Fibroblast of lung (primary cell): ENCODE measurements at regions not wholly inside any gene's neighbourhood (a gene's known extent, or its start where the extent isn't known, plus 50 kb on each side); places are given as distances from the start of the nearest gene placed in this dataset.
A peak's percentile ranks its signal among the peaks of the same experiment; 100 is the strongest.

Experiments
- DNase-seq, 2 donors: peaks; one replicate each; pipeline versions ENCODE4 v3.0.0 to v3.0.0-alpha.2; 2010; ENCODE audit warnings: low read depth in 2 of 2
- H2AFZ ChIP-seq: 2 replicates; pipeline ENCODE4 v1.5.1; 2012; ENCODE audit warnings: low read length, control low read depth, inconsistent platforms
- H3K27ac ChIP-seq: 2 replicates; pipeline ENCODE4 v1.5.1; 2011; ENCODE audit warnings: low read length, control low read depth; ENCODE audit not compliant: insufficient read depth
- H3K27me3 ChIP-seq: 2 replicates; pipeline ENCODE4 v1.5.1; 2011; ENCODE audit warnings: mild to moderate bottlenecking, low read length; ENCODE audit not compliant: control insufficient read depth, insufficient read depth
- H3K36me3 ChIP-seq: 2 replicates; pipeline ENCODE4 v1.5.1; 2011; ENCODE audit warnings: low read length; ENCODE audit not compliant: control insufficient read depth, insufficient read depth
- H3K4me1 ChIP-seq: 2 replicates; pipeline ENCODE4 v1.5.1; 2011; ENCODE audit warnings: low read length; ENCODE audit not compliant: control insufficient read depth, insufficient read depth; ENCODE audit errors: extremely low read depth
- H3K4me2 ChIP-seq: 2 replicates; pipeline ENCODE4 v1.5.1; 2011; ENCODE audit warnings: low read length, control low read depth; ENCODE audit not compliant: insufficient read depth; ENCODE audit errors: extremely low read depth
- H3K4me3 ChIP-seq, 4 experiments: fragments of 200-600 bp in 1 of 4; sonication (generic) in 1 of 4; replicated peaks in 1 of 4; 2 replicates each; pipeline ENCODE4 v1.5.1; 2011 to 2016; ENCODE audit warnings: low read length in 4 of 4, low read depth in 3 of 4, mild to moderate bottlenecking in 3 of 4, control low read depth in 2 of 4, inconsistent platforms in 1 of 4, mixed read lengths in 1 of 4; ENCODE audit not compliant: insufficient read depth in 1 of 4; ENCODE audit errors: control extremely low read depth in 1 of 4
- H3K79me2 ChIP-seq: 2 replicates; pipeline ENCODE4 v1.5.1; 2012; ENCODE audit warnings: mild to moderate bottlenecking, low read length, inconsistent platforms; ENCODE audit not compliant: control insufficient read depth, insufficient read depth
- H3K9ac ChIP-seq: 2 replicates; pipeline ENCODE4 v1.5.1; 2011; ENCODE audit warnings: mild to moderate bottlenecking, low read length, control low read depth; ENCODE audit not compliant: insufficient read depth
- H3K9me3 ChIP-seq: 2 replicates; pipeline ENCODE4 v1.5.1; 2012; ENCODE audit warnings: low read depth, low read length; ENCODE audit not compliant: control insufficient read depth, insufficient read depth
- H4K20me1 ChIP-seq: 2 replicates; pipeline ENCODE4 v1.5.1; 2011; ENCODE audit warnings: low read length; ENCODE audit not compliant: control insufficient read depth, insufficient read depth; ENCODE audit errors: extremely low read depth
- EZH2 ChIP-seq: IDR thresholded peaks from 2 replicates; pipeline ENCODE4 v1.5.1; 2012; ENCODE audit warnings: low read length, control low read depth, mild to moderate bottlenecking; ENCODE audit errors: missing control alignments
- TF ChIP-seq, protein P1 (sequence below), 2 donors: IDR thresholded peaks in 1 of 2; conservative IDR thresholded peaks in 1 of 2; 1 replicate in 1 of 2; 2 replicates in 1 of 2; pipeline ENCODE4 v1.5.1; 2011 to 2012; ENCODE audit warnings: low read length in 2 of 2, control low read depth in 1 of 2, inconsistent platforms in 1 of 2, low read depth in 1 of 2, mild to moderate bottlenecking in 1 of 2

GRCh38 chr2:150705357-150705756 is 217.9 kb upstream of the RND3 start:
- Histone ChIP-seq H3K27me3 (no peaks in the 10 kb centered on the region), H3K36me3 (no peaks in the 10 kb centered on the region), H3K79me2 (no peaks in the 10 kb centered on the region), H4K20me1 (no peaks in the 10 kb centered on the region), H3K4me3 (no peak overlapping the region), H3K9ac (no peak overlapping the region), H3K4me1 (no peaks in the 10 kb centered on the region), H2AFZ (no peak overlapping the region), H3K9me3 (no peaks in the 10 kb centered on the region), H3K27ac (no peak overlapping the region), H3K4me2 (peak overlapping the region; percentile 37)
- TF ChIP-seq, protein P1, sequence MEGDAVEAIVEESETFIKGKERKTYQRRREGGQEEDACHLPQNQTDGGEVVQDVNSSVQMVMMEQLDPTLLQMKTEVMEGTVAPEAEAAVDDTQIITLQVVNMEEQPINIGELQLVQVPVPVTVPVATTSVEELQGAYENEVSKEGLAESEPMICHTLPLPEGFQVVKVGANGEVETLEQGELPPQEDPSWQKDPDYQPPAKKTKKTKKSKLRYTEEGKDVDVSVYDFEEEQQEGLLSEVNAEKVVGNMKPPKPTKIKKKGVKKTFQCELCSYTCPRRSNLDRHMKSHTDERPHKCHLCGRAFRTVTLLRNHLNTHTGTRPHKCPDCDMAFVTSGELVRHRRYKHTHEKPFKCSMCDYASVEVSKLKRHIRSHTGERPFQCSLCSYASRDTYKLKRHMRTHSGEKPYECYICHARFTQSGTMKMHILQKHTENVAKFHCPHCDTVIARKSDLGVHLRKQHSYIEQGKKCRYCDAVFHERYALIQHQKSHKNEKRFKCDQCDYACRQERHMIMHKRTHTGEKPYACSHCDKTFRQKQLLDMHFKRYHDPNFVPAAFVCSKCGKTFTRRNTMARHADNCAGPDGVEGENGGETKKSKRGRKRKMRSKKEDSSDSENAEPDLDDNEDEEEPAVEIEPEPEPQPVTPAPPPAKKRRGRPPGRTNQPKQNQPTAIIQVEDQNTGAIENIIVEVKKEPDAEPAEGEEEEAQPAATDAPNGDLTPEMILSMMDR (conservative IDR thresholded peaks at IDR 0.05 in 1 of 2, IDR thresholded peaks at IDR 0.05 in 1 of 2; ENCODE audit: low read depth in 1 of 2, low read length in 2 of 2) = no peak
- no peak for TF ChIP-seq EZH2
- DNase-seq = peak in 1 of 2 donors; percentile 76

DNA sequence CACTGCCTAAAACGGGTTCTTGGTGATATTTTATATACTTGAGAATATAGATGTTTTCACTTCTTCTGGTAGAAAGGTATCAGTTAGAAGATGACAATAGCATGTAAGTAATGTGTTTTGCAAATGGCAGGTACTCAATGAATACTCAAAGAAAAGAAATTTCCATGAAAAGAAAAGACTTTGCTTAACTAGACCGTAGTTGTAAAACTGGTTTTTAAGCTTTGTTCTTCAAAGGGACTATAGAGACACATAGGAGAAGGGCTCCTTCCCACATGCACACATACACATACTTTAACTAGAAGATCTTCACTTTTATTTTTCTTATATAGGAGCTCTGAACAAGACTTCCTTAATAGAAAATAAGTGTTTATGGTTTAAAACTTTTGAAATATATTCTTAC is 215.3 kb upstream of the RND3 start:
- H3K27ac ChIP-seq = no peak overlapping the region
- TF ChIP-seq, protein P1 (conservative IDR thresholded peaks at IDR 0.05 in 1 of 2, IDR thresholded peaks at IDR 0.05 in 1 of 2; ENCODE audit: low read depth in 1 of 2, low read length in 2 of 2) = no peak
- no peak for TF ChIP-seq EZH2
- no peak for DNase-seq
- H3K4me1 ChIP-seq = peaks cover 2% of the 10 kb centered on the region
- no peak overlapping the region for H3K4me3 ChIP-seq
- no peaks in the 10 kb centered on the region for H3K9me3 ChIP-seq
- H3K9ac ChIP-seq = no peak overlapping the region
- no peaks in the 10 kb centered on the region for H3K36me3 ChIP-seq
- H3K79me2 ChIP-seq = no peaks in the 10 kb centered on the region
- no peak overlapping the region for H2AFZ ChIP-seq
- H4K20me1 ChIP-seq = no peaks in the 10 kb centered on the region
- H3K4me2 ChIP-seq = no peak overlapping the region
- H3K27me3 ChIP-seq = no peaks in the 10 kb centered on the region

DNA sequence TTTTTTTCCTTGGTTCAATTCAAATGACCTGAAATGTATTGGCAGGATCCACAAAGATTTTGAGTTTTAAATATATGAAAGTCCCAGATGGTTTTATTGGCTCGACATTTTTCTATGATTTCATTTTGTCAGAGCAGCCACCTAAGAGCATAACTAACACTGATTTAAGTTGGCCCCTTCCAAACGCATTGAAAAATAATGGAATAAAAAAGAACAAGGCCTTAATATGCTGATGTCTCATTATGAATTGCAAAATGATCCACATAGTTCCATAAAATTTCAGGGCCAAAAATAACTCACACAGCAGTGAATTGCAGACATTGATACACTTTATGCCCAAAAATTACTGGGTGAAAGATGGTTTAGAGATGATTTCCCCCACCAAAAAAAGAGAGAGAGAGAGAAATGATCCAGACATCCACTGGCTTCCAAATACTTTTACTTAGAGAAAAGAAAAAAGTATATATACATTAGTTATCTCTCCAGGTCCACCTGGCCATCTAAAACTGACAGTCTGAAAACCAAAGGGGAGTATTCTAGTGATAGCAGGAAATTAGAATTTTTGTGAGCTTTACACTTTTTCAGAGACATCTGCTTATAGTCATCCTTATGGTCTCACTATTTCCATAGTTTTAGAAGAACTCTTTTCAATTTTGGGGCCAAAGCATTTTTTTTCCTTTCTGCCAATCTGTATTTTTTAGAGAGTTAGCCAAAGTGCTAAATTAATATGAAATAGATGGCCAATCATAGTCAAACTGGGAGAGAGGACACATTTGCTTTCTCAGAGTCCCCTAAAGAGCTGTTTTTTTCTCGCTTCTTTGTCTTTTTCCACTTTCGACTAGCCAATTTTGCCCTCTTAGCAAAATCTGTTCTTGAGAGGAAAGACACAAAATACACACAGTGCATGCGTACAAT is 213.5 kb upstream of the RND3 start:
- TF ChIP-seq, protein P1 (conservative IDR thresholded peaks at IDR 0.05 in 1 of 2, IDR thresholded peaks at IDR 0.05 in 1 of 2; ENCODE audit: low read depth in 1 of 2, low read length in 2 of 2) = no peak
- TF ChIP-seq EZH2 = no peak
- no peak for DNase-seq
- H3K9me3 ChIP-seq = no peaks in the 10 kb centered on the region

More for the DNA sequence above, 213.5 kb upstream of the RND3 start:
- Histone ChIP-seq H3K4me1 (peaks cover 2% of the 10 kb centered on the region), H4K20me1 (no peaks in the 10 kb centered on the region), H3K9ac (no peak overlapping the region), H2AFZ (no peak overlapping the region), H3K4me3 (no peak overlapping the region), H3K27ac (no peak overlapping the region), H3K27me3 (no peaks in the 10 kb centered on the region), H3K36me3 (no peaks in the 10 kb centered on the region), H3K79me2 (no peaks in the 10 kb centered on the region), H3K4me2 (no peak overlapping the region)
